GM12878 (cell line): ENCODE measurements at regions not wholly inside any gene's neighbourhood (a gene's known extent, or its start where the extent isn't known, plus 50 kb on each side); places are given as distances from the start of the nearest gene placed in this dataset.

Experiments used
- ATAC-seq: fragments of 200-7000 bp; cut with Tn5 transposase; 3 replicates; pipeline ENCODE4 v1.9.1; 2020; ENCODE audit warnings: mild to moderate bottlenecking, moderate library complexity
- BruUV-seq: library from RNA; stranded (reverse); fragments of 400-500 nt; replicated peaks from 2 replicates; lab custom pipeline; 2021; lab: Mats Ljungman, UMichigan
- CTCF ChIA-PET: fragments of 300-600 bp; sonication (Branson Sonifier 250); formaldehyde crosslinking; extraction: SDS; loops from one replicate; lab custom pipeline; 2021; ENCODE audit warnings: inconsistent platforms; lab: Yijun Ruan, JAX
- POLR2A ChIA-PET: fragments of 350-600 bp; formaldehyde crosslinking; extraction: SDS; loops from one replicate; lab custom pipeline; 2021; ENCODE audit warnings: inconsistent platforms; lab: Charles Lee
- RAD21 ChIA-PET: fragments of 300-600 bp; sonication (Branson Sonifier 250); formaldehyde crosslinking; loops from one replicate; lab custom pipeline; 2023; ENCODE audit warnings: antibody characterized with exemption; ENCODE audit not compliant: unreplicated experiment; lab: Charles Lee
- SMC1A ChIA-PET: fragments of 300-600 bp; sonication (Branson Sonifier 250); formaldehyde crosslinking; loops from one replicate; lab custom pipeline; 2023; ENCODE audit not compliant: unreplicated experiment, uncharacterized antibody; lab: Charles Lee
- DNase-seq: peaks from one replicate; pipeline ENCODE4 v3.0.0-alpha.2; 2011; ENCODE audit warnings: low read depth, low spot score
- FAIRE-seq: peaks from 3 replicates; lab custom pipeline; 2011; peaks lifted over from hg19 to GRCh38; lab: Jason Lieb, UNC
- H2AFZ ChIP-seq: 2 replicates; pipeline ENCODE4 v1.6.0; 2011; ENCODE audit warnings: low read depth, low read length, control low read depth; ENCODE audit not compliant: control insufficient read depth
- H3K27ac ChIP-seq: 2 replicates; pipeline ENCODE4 v1.5.1; 2011; ENCODE audit warnings: control low read depth; ENCODE audit not compliant: control insufficient read depth, insufficient read depth
- H3K27me3 ChIP-seq, 2 experiments: replicated peaks in 1 of 2; 2 replicates each; pipeline versions ENCODE4 v1.6.0 to v1.6.1; 2011; ENCODE audit warnings: low read length in 1 of 2; ENCODE audit not compliant: control insufficient read depth in 2 of 2, insufficient read depth in 2 of 2
- H3K36me3 ChIP-seq, 2 experiments: 2 replicates each; pipeline ENCODE4 v1.5.1; 2011; ENCODE audit warnings: low read length in 1 of 2; ENCODE audit not compliant: control insufficient read depth in 2 of 2, insufficient read depth in 2 of 2
- H3K4me1 ChIP-seq: 2 replicates; pipeline ENCODE4 v1.6.1; 2011; ENCODE audit warnings: mild to moderate bottlenecking, low read length, moderate library complexity, mixed read lengths; ENCODE audit not compliant: control insufficient read depth, insufficient read depth
- H3K4me2 ChIP-seq: 2 replicates; pipeline ENCODE4 v1.6.0; 2011; ENCODE audit warnings: control low read depth; ENCODE audit not compliant: control insufficient read depth, insufficient read depth
- H3K4me3 ChIP-seq: fragments of 200-600 bp; sonication (generic); 2 replicates; pipeline ENCODE4 v1.5.1; 2016
- H3K79me2 ChIP-seq: 2 replicates; pipeline ENCODE4 v1.6.0; 2011; ENCODE audit warnings: low read length; ENCODE audit not compliant: control insufficient read depth, insufficient read depth
- H3K9ac ChIP-seq: 2 replicates; pipeline ENCODE4 v1.8.0; 2011; ENCODE audit warnings: low read length, control low read depth, mixed read lengths; ENCODE audit not compliant: control insufficient read depth, insufficient read depth
- H3K9me3 ChIP-seq: replicated peaks from 3 replicates; pipeline ENCODE4 v1.5.1; 2011; ENCODE audit warnings: mild to moderate bottlenecking, low read length; ENCODE audit not compliant: control insufficient read depth, insufficient read depth
- H4K20me1 ChIP-seq: 2 replicates; pipeline ENCODE4 v1.6.0; 2011; ENCODE audit not compliant: control insufficient read depth, insufficient read depth
- CREM ChIP-seq: IDR thresholded peaks from 2 replicates; pipeline ENCODE4 v1.6.1; 2014; ENCODE audit warnings: antibody characterized with exemption, low read depth
- ETV6 ChIP-seq, 2 experiments: fragments of 450-650 bp in 1 of 2; IDR thresholded peaks in 1 of 2; conservative IDR thresholded peaks in 1 of 2; 2 replicates each; pipeline ENCODE4 v1.6.1; 2014; ENCODE audit warnings: antibody characterized with exemption in 1 of 2, borderline replicate concordance in 1 of 2, low read depth in 1 of 2, mild to moderate bottlenecking in 1 of 2, moderate library complexity in 1 of 2
- FOXM1 ChIP-seq: IDR thresholded peaks from 2 replicates; pipeline ENCODE4 v1.6.1; 2012; ENCODE audit warnings: low read depth, mild to moderate bottlenecking, inconsistent platforms, low read length, moderate library complexity
- MYC ChIP-seq: IDR thresholded peaks from 2 replicates; pipeline ENCODE4 v1.6.1; 2011; ENCODE audit warnings: mild to moderate bottlenecking, low read length, moderate library complexity, inconsistent platforms; ENCODE audit not compliant: insufficient read depth, insufficient replicate concordance, insufficient read length, severe bottlenecking
- PAX5 ChIP-seq: IDR thresholded peaks from 2 replicates; pipeline ENCODE4 v1.6.1; 2011; ENCODE audit warnings: low read depth, low read length, borderline replicate concordance
- RAD21 ChIP-seq: IDR thresholded peaks from 2 replicates; pipeline ENCODE4 v1.6.1; 2011; ENCODE audit warnings: mild to moderate bottlenecking, low read depth, low read length, moderate library complexity; ENCODE audit not compliant: insufficient read depth
- RBBP5 ChIP-seq: fragments of 200-600 bp; sonication (generic); conservative IDR thresholded peaks from 2 replicates; pipeline ENCODE4 v1.6.1; 2016
- REST ChIP-seq: IDR thresholded peaks from 2 replicates; pipeline ENCODE4 v1.6.1; 2012; ENCODE audit warnings: mild to moderate bottlenecking, low read depth, low read length
- SMAD1 ChIP-seq: fragments of 450-650 bp; IDR thresholded peaks from 2 replicates; pipeline ENCODE4 v1.6.1; 2018; ENCODE audit warnings: mild to moderate bottlenecking, low read depth; ENCODE audit not compliant: partially characterized antibody
- SRF ChIP-seq, 2 experiments: IDR thresholded peaks; 2 replicates each; pipeline ENCODE4 v1.6.1; 2011; ENCODE audit warnings: low read depth in 2 of 2, low read length in 2 of 2, mild to moderate bottlenecking in 1 of 2, moderate library complexity in 1 of 2
- TARDBP ChIP-seq: IDR thresholded peaks from 2 replicates; pipeline ENCODE4 v1.6.1; 2016; ENCODE audit warnings: borderline replicate concordance
- ZNF622 ChIP-seq: fragments of 450-650 bp; IDR thresholded peaks from 2 replicates; pipeline ENCODE4 v1.6.1; 2017; ENCODE audit warnings: mild to moderate bottlenecking, inconsistent platforms
- WGBS: methylation state at CpG from one replicate; pipeline ENCODE4 v1.1.6; 2016; ENCODE audit warnings: low lambda C conversion rate; ENCODE audit not compliant: insufficient replicate concordance, insufficient coverage; ENCODE audit errors: missing lambda C conversion rate; 5-methylcytosine and 5-hydroxymethylcytosine counted together
- in situ Hi-C: fragments of 300-500 bp; cut with MboI; formaldehyde crosslinking; loops from 9 replicates; pipeline ENCODE4 v1.14.3; 2018; ENCODE audit warnings: mixed read lengths
- intact Hi-C: fragments of 100-400 bp; cut with micrococcal nuclease; formaldehyde crosslinking; loops from one replicate; pipeline ENCODE4 v1.14.2; 2022; ENCODE audit not compliant: unreplicated experiment
- TF ChIP-seq, protein P1 (sequence below): IDR thresholded peaks from 2 replicates; pipeline ENCODE4 v1.6.1; 2012; ENCODE audit warnings: low read depth, low read length, improper control_type of control experiment
- TF ChIP-seq, protein P2 (sequence below): fragments of 450-650 bp; IDR thresholded peaks from 2 replicates; pipeline ENCODE4 v1.6.1; 2016; ENCODE audit warnings: mild to moderate bottlenecking, moderate library complexity, borderline replicate concordance

DNA sequence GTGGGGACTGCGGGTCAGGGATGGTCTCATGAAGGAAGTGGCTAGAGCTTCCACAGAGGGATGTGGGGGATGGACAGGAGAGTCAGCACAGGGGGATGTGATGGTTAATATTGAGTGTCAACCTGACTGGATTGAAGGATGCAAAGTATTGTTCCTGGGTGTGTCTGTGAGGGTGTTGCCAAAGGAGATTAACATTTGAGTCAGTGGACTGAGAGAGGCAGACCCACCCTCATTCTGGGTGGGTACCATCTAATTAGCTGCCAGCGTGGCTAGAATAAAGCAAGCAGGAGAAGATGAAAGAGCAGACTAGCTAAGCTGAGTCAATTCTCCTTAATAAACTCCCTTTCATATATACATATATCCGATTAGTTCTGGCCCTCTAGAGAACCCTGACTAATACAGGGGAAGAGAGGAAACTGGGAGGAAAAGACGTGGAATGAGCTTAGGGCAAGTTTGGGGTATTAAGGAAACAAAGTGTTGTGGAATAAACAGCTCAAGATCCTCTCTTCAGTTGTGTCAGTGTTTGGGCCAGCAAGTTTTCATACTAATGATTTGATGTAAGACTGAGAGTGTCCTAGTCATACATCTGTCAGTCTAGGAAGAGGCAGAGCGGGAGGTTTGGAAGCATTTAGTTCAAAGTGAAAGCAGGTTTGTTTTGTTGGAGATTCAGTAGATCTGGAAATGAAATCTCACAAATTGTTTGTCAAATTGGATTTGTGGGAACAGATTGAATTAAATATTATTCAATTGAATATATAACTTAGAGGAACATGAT is 135.2 kb upstream of the NT5C1B start (continued):
- TF ChIP-seq CREM (no peak), ZNF622 (no peak), PAX5 (no peak), REST (no peak), MYC (no peak), SRF (IDR thresholded peaks at IDR 0.05; ENCODE audit: low read depth in 2 of 2, low read length in 2 of 2) (no peak)
- TF ChIP-seq, protein P1, sequence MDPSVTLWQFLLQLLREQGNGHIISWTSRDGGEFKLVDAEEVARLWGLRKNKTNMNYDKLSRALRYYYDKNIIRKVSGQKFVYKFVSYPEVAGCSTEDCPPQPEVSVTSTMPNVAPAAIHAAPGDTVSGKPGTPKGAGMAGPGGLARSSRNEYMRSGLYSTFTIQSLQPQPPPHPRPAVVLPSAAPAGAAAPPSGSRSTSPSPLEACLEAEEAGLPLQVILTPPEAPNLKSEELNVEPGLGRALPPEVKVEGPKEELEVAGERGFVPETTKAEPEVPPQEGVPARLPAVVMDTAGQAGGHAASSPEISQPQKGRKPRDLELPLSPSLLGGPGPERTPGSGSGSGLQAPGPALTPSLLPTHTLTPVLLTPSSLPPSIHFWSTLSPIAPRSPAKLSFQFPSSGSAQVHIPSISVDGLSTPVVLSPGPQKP: no peak

DNA sequence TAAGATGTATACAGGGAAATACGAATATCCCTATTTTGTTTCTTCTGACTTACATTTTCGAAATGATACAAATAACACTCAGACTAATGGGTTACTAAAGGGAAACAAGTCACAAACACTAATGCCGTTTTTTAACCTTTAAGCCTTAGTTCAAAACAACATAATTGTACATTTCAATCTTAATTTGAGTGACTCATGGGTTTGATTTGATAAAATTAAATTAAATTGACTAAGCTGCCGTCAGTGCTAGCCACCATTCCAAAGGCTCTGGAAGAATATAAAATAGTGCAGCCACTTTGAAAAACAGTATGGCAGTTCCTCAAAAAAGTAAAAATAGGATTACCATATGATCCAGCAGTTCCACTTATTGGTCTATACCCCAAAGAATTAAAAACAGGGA is 133.8 kb upstream of the NT5C1B start:
- Histone ChIP-seq H3K36me3 (no peaks in the 10 kb centered on the region), H3K27ac (no peak overlapping the region), H3K4me3 (no peak overlapping the region), H3K79me2 (no peaks in the 10 kb centered on the region), H2AFZ (no peak overlapping the region), H3K4me1 (no peaks in the 10 kb centered on the region), H3K9ac (no peak overlapping the region), H4K20me1 (no peaks in the 10 kb centered on the region), H3K27me3 (no peaks in the 10 kb centered on the region), H3K9me3 (no peaks in the 10 kb centered on the region), H3K4me2 (no peak overlapping the region)
- 16% methylated on average over 4 of the region's 4 CpGs for WGBS
- FAIRE-seq (no peak), ATAC-seq (no peak), DNase-seq (no peak)
- intact Hi-C loops (no loop called here), in situ Hi-C loops (no loop called here)
- ChIA-PET RAD21 (no interaction called here), CTCF (no interaction called here), POLR2A (no interaction called here), SMC1A (no interaction called here)
- BruUV-seq: no TSS peak
- TF ChIP-seq FOXM1 (no peak), ETV6 (conservative IDR thresholded peaks at IDR 0.05 in 1 of 2, IDR thresholded peaks at IDR 0.05 in 1 of 2; ENCODE audit: borderline replicate concordance in 1 of 2, low read depth in 1 of 2) (no peak), SMAD1 (no peak), RBBP5 (no peak), RAD21 (no peak), ZNF622 (no peak), TARDBP (no peak)
- TF ChIP-seq, protein P2, sequence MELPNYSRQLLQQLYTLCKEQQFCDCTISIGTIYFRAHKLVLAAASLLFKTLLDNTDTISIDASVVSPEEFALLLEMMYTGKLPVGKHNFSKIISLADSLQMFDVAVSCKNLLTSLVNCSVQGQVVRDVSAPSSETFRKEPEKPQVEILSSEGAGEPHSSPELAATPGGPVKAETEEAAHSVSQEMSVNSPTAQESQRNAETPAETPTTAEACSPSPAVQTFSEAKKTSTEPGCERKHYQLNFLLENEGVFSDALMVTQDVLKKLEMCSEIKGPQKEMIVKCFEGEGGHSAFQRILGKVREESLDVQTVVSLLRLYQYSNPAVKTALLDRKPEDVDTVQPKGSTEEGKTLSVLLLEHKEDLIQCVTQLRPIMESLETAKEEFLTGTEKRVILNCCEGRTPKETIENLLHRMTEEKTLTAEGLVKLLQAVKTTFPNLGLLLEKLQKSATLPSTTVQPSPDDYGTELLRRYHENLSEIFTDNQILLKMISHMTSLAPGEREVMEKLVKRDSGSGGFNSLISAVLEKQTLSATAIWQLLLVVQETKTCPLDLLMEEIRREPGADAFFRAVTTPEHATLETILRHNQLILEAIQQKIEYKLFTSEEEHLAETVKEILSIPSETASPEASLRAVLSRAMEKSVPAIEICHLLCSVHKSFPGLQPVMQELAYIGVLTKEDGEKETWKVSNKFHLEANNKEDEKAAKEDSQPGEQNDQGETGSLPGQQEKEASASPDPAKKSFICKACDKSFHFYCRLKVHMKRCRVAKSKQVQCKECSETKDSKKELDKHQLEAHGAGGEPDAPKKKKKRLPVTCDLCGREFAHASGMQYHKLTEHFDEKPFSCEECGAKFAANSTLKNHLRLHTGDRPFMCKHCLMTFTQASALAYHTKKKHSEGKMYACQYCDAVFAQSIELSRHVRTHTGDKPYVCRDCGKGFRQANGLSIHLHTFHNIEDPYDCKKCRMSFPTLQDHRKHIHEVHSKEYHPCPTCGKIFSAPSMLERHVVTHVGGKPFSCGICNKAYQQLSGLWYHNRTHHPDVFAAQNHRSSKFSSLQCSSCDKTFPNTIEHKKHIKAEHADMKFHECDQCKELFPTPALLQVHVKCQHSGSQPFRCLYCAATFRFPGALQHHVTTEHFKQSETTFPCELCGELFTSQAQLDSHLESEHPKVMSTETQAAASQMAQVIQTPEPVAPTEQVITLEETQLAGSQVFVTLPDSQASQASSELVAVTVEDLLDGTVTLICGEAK: no peak
